A673 (cell line): ENCODE measurements at regions not wholly inside any gene's neighbourhood (a gene's known extent, or its start where the extent isn't known, plus 50 kb on each side); places are given as distances from the start of the nearest gene placed in this dataset.

ENCODE experiments used
- CTCF ChIP-seq: fragments of 300-800, 200-600 bp; sonication (generic); conservative IDR thresholded peaks from 2 replicates; pipeline ENCODE4 v1.5.1; 2017; ENCODE audit warnings: low read depth, mild to moderate bottlenecking, antibody characterized with exemption, low read length, moderate library complexity, mixed read lengths
- EZH2 ChIP-seq: fragments of 200-600 bp; sonication (generic); IDR thresholded peaks from 2 replicates; pipeline ENCODE4 v1.6.1; 2017; ENCODE audit warnings: borderline replicate concordance, low read depth, mild to moderate bottlenecking, mixed read lengths, antibody characterized with exemption, low read length; ENCODE audit not compliant: poor library complexity, severe bottlenecking

- TF ChIP-seq CTCF (no peak), EZH2 (no peak)
Observed at GRCh38 chr2:150388289-150388625, 99.2 kb downstream of the RND3 start.
